ENCODE measurements at regions not wholly inside any gene's neighbourhood (a gene's known extent, or its start where the extent isn't known, plus 50 kb on each side); places are given as distances from the start of the nearest gene placed in this dataset.

DNA sequence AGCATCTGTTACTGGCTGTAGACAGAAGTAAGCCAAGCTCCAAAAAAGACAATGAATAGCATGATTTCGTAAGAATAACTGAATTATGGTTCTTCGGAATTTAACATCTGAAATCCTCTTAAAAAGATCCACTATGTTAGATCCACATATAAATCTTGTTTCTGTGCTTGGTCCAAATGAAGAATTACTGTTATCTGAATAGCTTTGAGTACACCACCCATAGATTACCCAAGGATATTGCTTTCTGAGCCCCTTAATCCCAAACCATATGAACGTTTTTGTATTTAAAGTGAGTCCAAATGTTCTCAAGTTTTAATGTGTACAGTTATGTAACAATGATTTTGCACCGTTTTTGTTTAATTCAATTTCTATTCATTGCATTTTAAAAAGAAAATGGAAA is 124.9 kb downstream of the DSC3 start:
- H3K4me3 ChIP-seq (ENCODE audit: low read depth, low read length): no peak overlapping the region
- TF ChIP-seq CTCF (IDR thresholded peaks at IDR 0.05; ENCODE audit: borderline replicate concordance, insufficient read depth, low read depth, low read length): no peak

DNA sequence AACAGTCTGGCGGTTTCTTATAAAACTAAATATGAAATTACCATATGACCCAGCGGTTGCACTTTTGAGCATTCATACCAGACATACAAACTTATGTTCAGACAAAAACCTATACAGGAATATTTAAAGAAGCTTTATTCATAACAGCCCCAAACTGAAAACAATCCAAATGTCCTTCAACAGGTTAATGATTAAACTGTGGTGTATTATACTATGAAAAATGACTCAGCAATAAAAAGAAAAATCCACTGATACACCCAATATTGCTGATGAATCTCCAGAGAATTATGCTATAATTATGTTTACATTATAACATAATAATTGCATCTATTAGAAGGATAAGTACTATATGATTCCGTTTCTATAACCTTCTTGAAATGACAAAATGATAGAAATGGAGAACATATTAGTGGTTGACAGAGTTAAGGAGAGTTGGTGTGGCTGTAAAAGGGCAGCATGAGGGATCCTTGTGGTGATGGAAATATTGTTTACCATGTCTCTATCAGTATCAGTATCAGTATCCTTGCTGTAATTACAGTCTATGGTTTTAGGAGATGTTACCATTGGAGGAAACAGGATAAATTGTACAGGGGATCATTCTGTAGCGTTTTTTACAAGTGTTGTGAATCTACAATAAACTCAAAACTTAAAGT is 127.1 kb downstream of the DSC3 start:
- H3K4me3 ChIP-seq (ENCODE audit: low read depth, low read length): no peak overlapping the region
- no peak for TF ChIP-seq CTCF (IDR thresholded peaks at IDR 0.05; ENCODE audit: borderline replicate concordance, insufficient read depth, low read depth, low read length)

DNA sequence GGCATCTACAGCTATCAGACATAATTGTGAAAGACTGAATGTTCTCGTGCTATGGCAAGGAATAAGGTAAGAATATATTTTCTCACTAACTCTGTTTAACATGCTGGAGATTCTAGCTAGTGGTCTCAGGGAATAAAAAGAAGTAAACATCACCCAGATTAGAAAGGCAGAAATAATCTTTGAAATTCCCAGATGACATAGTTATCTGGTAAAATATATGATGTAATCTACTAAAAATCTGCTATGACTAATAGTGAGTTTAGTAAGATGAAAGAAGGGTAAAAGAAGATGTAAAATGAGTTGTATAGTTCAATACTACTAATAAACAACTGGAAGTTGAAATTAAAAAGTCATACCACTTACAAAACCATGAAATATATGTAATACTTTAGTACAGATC is 134.2 kb downstream of the DSC3 start:
- H3K4me3 ChIP-seq (ENCODE audit: low read depth, low read length): no peak overlapping the region
- no peak for TF ChIP-seq CTCF (IDR thresholded peaks at IDR 0.05; ENCODE audit: borderline replicate concordance, insufficient read depth, low read depth, low read length)

GRCh38 chr18:30903566-30903965 is 139.0 kb downstream of the DSC3 start:
- H3K4me3 ChIP-seq (ENCODE audit: low read depth, low read length): no peak overlapping the region
- no peak for TF ChIP-seq CTCF (IDR thresholded peaks at IDR 0.05; ENCODE audit: borderline replicate concordance, insufficient read depth, low read depth, low read length)

DNA sequence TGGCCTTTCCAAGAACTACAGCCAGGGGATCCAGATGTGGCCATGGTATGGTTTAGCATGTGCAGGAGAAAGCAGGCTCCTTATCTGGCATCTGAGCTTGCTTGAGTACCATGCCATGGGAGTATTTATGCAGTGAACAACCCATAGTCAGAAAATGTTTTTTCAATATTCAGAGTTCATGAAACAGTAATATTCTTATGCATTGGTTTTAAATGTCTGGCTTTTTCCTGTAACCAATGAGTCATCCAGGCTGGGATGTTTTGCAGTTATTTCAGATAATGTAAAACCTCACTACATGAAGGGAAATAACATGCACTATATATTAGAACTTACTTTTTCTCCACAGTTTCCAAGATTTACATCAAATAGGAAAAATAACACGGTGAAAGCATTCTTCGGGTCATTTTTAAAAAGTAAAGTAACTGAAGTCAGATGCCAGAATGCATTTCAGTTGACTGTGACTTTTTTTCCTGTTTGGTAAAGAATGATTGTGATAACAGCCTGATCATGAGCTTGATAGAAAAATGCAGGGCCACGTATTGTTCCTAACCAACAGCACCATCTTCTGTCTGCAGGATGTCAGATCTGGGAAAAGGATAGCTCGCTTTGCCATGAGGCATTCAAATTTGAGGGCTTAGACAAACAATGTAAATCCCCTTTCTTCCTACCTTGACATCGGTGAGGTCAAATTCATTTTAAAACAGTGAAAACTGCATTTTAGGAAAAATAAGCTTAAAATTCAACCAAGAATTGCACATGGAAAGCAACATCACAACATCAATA is 152.8 kb downstream of the DSC3 start:
- no peak overlapping the region for H3K4me3 ChIP-seq (ENCODE audit: low read depth, low read length)

DNA sequence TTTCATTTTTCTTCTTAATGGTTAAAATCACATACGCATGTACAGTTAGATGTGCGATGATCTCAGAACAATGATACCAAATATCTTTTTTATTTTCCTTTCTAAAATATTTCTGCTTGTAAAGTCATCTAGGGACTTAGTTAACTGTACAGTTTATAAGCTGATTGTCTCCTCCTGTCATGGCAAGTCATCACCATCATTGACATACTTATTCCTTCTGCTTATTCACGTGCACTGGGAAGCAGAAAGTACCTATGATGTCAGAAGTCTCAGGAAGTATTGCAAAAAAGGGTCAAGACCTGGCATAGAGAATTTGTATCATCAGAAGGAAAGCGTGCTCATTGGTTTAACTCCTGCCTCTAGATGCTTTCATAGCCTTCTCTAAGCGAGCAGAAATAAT is 154.2 kb downstream of the DSC3 start:
- TF ChIP-seq CTCF (IDR thresholded peaks at IDR 0.05; ENCODE audit: borderline replicate concordance, insufficient read depth, low read depth, low read length): no peak

More for the DNA sequence above, 152.8 kb downstream of the DSC3 start:
- TF ChIP-seq CTCF (IDR thresholded peaks at IDR 0.05; ENCODE audit: borderline replicate concordance, insufficient read depth, low read depth, low read length): no peak

GRCh38 chr18:30886998-30887397 is 155.5 kb downstream of the DSC3 start:
- H3K4me3 ChIP-seq (ENCODE audit: low read depth, low read length): no peak overlapping the region
- TF ChIP-seq CTCF (IDR thresholded peaks at IDR 0.05; ENCODE audit: borderline replicate concordance, insufficient read depth, low read depth, low read length): no peak

More for the DNA sequence above, 154.2 kb downstream of the DSC3 start:
- H3K4me3 ChIP-seq (ENCODE audit: low read depth, low read length): no peak overlapping the region

All from GM12875 (cell line).